HG02571 (cell line): ENCODE measurements at regions not wholly inside any gene's neighbourhood (a gene's known extent, or its start where the extent isn't known, plus 50 kb on each side); places are given as distances from the start of the nearest gene placed in this dataset.
"Not testable (repeated sequence)": the region's sequence is repeated elsewhere in the genome, so short reads cannot be mapped to it uniquely, and the experiment has no call there.

Experiments
- ATAC-seq: cut with Tn5 transposase; IDR thresholded peaks from one replicate; pipeline ENCODE4 v1.9.1; 2021; ENCODE audit warnings: mild to moderate bottlenecking, moderate library complexity; ENCODE audit not compliant: unreplicated experiment

- ATAC-seq: not testable (repeated sequence)
Observed at GRCh38 chr16:13336907-13337881, 435.8 kb downstream of the SHISA9 start.

DNA sequence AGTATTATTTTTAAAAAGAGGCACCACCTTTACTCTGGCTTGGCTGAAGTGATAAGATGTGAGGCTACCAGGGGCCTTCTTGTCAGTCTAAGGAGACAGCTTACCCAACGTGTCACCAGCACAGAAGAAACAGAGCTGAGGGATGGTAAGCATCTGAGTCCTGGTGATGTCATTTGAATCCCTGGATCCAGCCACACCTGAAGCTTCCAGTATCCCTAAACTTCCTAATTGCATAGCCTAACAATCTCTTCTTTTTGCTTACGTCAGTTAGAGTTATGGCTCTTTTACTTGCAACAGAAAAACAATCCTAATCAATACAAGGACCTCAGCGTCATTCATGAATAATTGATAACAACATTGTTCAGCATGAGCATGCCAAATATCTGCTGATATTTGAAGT lies 436.6 kb downstream of the SHISA9 start:
- no peak for ATAC-seq

DNA sequence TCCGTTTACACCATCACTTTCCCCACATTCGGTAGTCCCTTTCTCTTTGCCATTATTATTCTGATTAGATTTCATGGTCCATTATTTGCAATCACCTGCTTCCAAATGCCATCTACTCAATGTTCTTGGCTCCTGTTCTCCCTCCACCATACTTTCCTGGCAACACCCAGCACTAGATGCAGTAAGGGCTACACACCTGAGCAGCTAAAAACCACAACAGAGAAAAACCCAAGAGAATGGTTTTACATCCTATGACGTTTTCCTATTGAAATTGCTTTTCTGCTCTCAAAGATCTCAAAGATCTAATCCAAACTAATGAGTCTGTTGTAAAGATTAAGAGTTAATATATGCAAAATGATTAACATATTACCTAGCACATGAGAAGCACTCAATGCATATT lies 441.3 kb downstream of the SHISA9 start:
- ATAC-seq: no peak

DNA sequence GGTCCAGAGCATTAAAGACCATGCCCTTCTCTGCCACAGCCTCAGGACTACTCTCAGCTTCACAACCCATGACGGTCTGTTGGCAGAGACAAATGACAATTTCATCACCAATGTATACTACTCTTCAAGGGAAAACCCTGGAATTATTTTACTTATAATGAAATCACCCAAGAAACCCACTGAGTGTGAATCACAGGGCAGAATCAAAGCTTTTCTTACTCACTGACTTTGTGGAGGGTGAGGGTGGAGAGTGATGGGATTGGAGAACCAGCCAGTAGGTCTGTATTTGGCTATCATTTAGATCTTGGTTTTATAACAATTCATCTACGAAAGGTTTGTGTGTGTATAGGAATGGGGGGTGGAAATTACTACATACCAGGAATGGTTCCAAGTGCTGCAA lies 442.6 kb downstream of the SHISA9 start:
- ATAC-seq: no peak

GRCh38 chr16:13348416-13348815 lies 447.0 kb downstream of the SHISA9 start:
- no peak for ATAC-seq

DNA sequence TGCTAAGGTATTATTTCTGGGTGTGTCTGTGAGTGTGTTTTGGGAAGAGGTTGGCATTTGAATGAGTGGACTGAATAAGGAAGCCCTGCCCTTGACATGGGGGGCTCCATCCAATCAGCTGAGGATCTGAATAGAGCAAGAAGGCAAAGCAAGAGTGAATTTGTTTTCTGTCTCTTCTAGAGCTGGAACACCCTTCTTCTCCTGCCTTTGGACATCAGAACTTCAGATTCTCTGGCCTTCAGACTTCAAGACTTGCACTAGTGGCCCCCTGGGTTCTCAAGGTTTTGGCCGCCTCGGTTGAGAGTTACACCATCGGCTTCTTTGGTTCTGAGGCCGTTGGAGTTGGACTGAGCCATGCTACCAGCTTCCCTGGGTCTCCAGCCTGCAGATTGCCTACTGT lies 448.6 kb downstream of the SHISA9 start:
- ATAC-seq: no peak

DNA sequence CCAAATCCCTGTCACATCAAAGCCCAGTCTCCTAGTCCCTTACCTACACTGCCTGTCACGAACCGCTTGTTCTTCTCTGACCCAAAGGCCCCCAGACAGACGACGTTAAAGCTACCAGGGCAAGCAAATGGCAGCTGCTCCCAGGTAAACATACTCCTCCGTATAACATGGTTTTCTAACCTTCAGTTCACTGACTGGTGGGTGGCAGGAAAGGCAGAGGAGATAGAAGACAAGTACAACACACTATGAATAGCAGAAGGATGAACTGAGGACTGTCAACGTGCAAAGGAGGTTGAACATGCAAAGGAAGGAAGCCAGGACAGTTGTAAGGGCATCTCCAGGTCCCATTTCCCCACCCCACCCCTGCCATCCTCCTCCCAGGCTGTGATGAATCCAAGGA lies 449.8 kb downstream of the SHISA9 start:
- ATAC-seq: no peak

- ATAC-seq: no peak
Observed at GRCh38 chr16:13351601-13352217, 450.3 kb downstream of the SHISA9 start.

GRCh38 chr16:13352796-13353195 lies 451.4 kb downstream of the SHISA9 start:
- ATAC-seq: not testable (repeated sequence)

GRCh38 chr16:13357842-13358241 lies 456.4 kb downstream of the SHISA9 start:
- not testable (repeated sequence) for ATAC-seq

- no peak for ATAC-seq
Observed at GRCh38 chr16:13359835-13360234, 458.4 kb downstream of the SHISA9 start.

DNA sequence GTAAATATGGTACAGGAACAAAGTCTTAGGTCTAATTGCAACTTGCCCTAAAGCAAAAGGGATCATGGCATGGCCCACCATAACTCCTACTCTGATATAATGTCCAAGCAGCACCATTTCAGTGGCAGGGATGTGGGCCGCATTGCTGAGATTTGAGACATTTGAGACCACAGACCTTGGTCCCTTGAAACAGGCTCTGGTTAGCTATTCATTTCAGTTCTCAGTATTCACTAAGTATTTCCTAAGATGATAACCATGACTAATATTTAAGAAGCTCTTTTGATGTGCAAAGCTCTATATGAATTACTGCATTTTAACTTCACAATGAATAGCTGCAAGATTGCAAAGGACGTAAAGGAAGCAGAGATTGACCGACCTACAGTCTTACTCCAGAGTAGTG lies 471.0 kb downstream of the SHISA9 start:
- no peak for ATAC-seq

DNA sequence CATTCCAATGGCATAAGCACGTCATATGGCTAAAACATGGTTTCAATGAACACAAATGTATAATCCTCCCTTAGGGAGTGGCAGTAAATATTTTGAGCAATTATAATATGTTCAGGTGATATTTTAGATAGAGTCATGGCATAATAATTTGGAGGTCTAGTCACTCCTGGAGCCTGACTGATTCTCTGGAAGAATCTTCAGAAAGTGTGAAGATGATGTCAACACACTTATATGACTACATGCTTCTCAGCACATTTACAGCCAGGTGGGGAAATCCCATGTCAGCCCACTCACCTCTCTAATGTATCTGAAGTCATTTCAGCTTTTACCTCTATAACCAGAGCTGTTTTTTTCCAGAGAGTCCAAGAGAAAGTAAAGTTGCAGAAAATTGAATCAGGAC lies 474.8 kb downstream of the SHISA9 start:
- no peak for ATAC-seq

GRCh38 chr16:13377143-13377542 lies 475.7 kb downstream of the SHISA9 start:
- no peak for ATAC-seq

- ATAC-seq: no peak
Observed at GRCh38 chr16:13378151-13378550, 476.8 kb downstream of the SHISA9 start.

DNA sequence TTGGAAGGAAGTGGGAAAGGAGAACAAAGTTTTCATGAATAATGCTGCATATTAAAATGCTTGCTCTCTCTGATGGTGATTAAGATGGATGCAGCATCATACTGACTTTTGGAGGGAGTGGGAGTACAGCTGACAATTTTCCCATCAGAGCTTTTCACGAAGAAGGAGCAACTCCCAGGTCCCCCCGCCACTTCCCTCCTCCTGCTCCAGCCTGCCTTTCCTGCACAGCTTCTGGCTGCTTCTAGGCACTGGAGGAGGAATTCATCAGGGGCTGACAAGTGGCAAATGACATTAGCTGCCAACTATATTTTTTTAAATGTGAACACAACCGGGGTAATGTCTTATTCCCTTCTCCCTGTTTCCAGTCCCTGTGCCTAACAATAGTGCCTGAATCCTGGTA lies 477.9 kb downstream of the SHISA9 start:
- no peak for ATAC-seq

GRCh38 chr16:13385156-13386040 lies 484.0 kb downstream of the SHISA9 start:
- not testable (repeated sequence) for ATAC-seq

GRCh38 chr16:13390093-13390985 lies 488.9 kb downstream of the SHISA9 start:
- ATAC-seq: peak; percentile 52

GRCh38 chr16:13390986-13391305 lies 489.5 kb downstream of the SHISA9 start:
- ATAC-seq: no peak

- no peak for ATAC-seq
Observed at GRCh38 chr16:13391337-13391736, 489.9 kb downstream of the SHISA9 start.
